DND-41 (cell line): ENCODE measurements at regions not wholly inside any gene's neighbourhood (a gene's known extent, or its start where the extent isn't known, plus 50 kb on each side); places are given as distances from the start of the nearest gene placed in this dataset.
"Not testable (repeated sequence)": the region's sequence is repeated elsewhere in the genome, so short reads cannot be mapped to it uniquely, and the experiment has no call there.

Experiments
- ATAC-seq: fragments of 200-7000 bp; cut with Tn5 transposase; 3 replicates; pipeline ENCODE4 v1.9.1; 2021; ENCODE audit warnings: low read depth; ENCODE audit not compliant: insufficient read depth
- DNase-seq: peaks from one replicate; pipeline ENCODE4 v3.0.0-alpha.2; 2020
- H2AFZ ChIP-seq: 2 replicates; pipeline ENCODE4 v1.6.0; 2012; ENCODE audit warnings: low read depth, low read length
- H3K27ac ChIP-seq: 2 replicates; pipeline ENCODE4 v1.5.1; 2012; ENCODE audit warnings: low read length, inconsistent platforms
- H3K27me3 ChIP-seq: fragments of 200-600 bp; sonication (generic); 2 replicates; pipeline ENCODE4 v1.6.0; 2012; ENCODE audit warnings: low read length, mild to moderate bottlenecking, inconsistent platforms; ENCODE audit not compliant: insufficient read depth, poor library complexity
- H3K36me3 ChIP-seq: 2 replicates; pipeline ENCODE4 v1.5.1; 2012; ENCODE audit warnings: low read length, inconsistent platforms; ENCODE audit not compliant: insufficient read depth
- H3K4me1 ChIP-seq: 2 replicates; pipeline ENCODE4 v1.5.1; 2012; ENCODE audit warnings: mild to moderate bottlenecking, low read length; ENCODE audit not compliant: insufficient read depth
- H3K4me2 ChIP-seq: 2 replicates; pipeline ENCODE4 v1.6.0; 2012; ENCODE audit warnings: mild to moderate bottlenecking, moderate library complexity, low read length, inconsistent platforms; ENCODE audit not compliant: insufficient read depth
- H3K4me3 ChIP-seq, 2 experiments: fragments of 200-600 bp in 1 of 2; shearing (Covaris generic) in 1 of 2; 2 replicates each; pipeline ENCODE4 v1.5.1; 2012 to 2016; ENCODE audit warnings: inconsistent platforms in 2 of 2, low read length in 2 of 2, mild to moderate bottlenecking in 2 of 2, low read depth in 1 of 2, moderate library complexity in 1 of 2
- H3K79me2 ChIP-seq: 2 replicates; pipeline ENCODE4 v1.6.0; 2012; ENCODE audit warnings: low read length, inconsistent platforms; ENCODE audit not compliant: insufficient read depth
- H3K9ac ChIP-seq: 2 replicates; pipeline ENCODE4 v1.6.0; 2012; ENCODE audit warnings: low read depth, mild to moderate bottlenecking, inconsistent platforms, low read length, moderate library complexity
- H3K9me3 ChIP-seq: 2 replicates; pipeline ENCODE4 v1.5.1; 2012; ENCODE audit warnings: low read length, moderate library complexity, mild to moderate bottlenecking, inconsistent platforms; ENCODE audit not compliant: insufficient read depth, severe bottlenecking
- H4K20me1 ChIP-seq: 2 replicates; pipeline ENCODE4 v1.6.0; 2012; ENCODE audit warnings: low read length; ENCODE audit not compliant: insufficient read depth
- EZH2 ChIP-seq: IDR thresholded peaks from 3 replicates; pipeline ENCODE4 v1.6.1; 2012; ENCODE audit warnings: borderline replicate concordance, low read depth, mild to moderate bottlenecking, moderate library complexity, low read length, inconsistent platforms; ENCODE audit not compliant: severe bottlenecking
- TF ChIP-seq, protein P1 (sequence below): IDR thresholded peaks from 2 replicates; pipeline ENCODE4 v1.5.1; 2012; ENCODE audit warnings: borderline replicate concordance, low read length, moderate library complexity, mild to moderate bottlenecking; ENCODE audit not compliant: poor library complexity, severe bottlenecking; ENCODE audit errors: extremely low read depth

DNA sequence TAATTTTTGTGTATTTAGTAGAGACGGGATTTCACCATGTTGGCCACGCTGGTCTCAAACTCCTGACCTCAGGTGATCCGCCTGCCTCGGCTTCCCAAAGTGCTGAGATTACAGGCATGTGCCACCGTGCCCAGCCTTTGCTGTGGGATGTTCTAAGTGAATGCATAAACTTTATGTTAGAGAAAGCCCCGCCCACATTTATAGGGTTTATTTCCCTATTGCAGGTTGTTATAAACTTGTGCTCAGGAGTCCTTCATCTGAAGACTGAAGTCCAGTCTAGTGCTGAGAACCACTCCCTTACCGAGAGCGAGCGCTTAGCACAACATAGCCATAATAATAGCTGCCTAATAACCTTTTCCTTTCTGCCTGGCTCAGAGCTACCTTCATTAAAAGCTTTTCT is 75.4 kb upstream of the ZNF217 start:
- H2AFZ ChIP-seq = 0 out of 2 replicates have a peak overlapping the region, but pooled peaks have one; percentile 0
- no peak overlapping the region for H3K27ac ChIP-seq

GRCh38 chr20:53666144-53666543 is 72.5 kb upstream of the ZNF217 start:
- H3K79me2 ChIP-seq = no peaks in the 10 kb centered on the region
- H3K4me2 ChIP-seq = no peak overlapping the region
- no peak for ATAC-seq

More for the DNA sequence above, 75.4 kb upstream of the ZNF217 start:
- Histone ChIP-seq H3K79me2 (no peaks in the 10 kb centered on the region), H3K36me3 (no peaks in the 10 kb centered on the region), H3K9ac (no peak overlapping the region), H3K4me3 (no peak overlapping the region), H3K27me3 (no peaks in the 10 kb centered on the region), H3K4me1 (no peaks in the 10 kb centered on the region), H3K9me3 (no peaks in the 10 kb centered on the region), H3K4me2 (no peak overlapping the region), H4K20me1 (no peaks in the 10 kb centered on the region)
- TF ChIP-seq EZH2 = no peak
- no peak for ATAC-seq
- DNase-seq = no peak

GRCh38 chr20:53664121-53664520 is 70.5 kb upstream of the ZNF217 start:
- ATAC-seq = no peak
- Histone ChIP-seq H3K79me2 (no peaks in the 10 kb centered on the region), H3K4me3 (no peak overlapping the region), H3K4me2 (no peak overlapping the region), H3K27ac (0 out of 2 replicates have a peak overlapping the region, but pooled peaks have one; percentile 2), H2AFZ (no peak overlapping the region), H3K9ac (no peak overlapping the region), H4K20me1 (no peaks in the 10 kb centered on the region), H3K27me3 (no peaks in the 10 kb centered on the region), H3K4me1 (peaks cover 15% of the 10 kb centered on the region), H3K9me3 (no peaks in the 10 kb centered on the region), H3K36me3 (no peaks in the 10 kb centered on the region)
- DNase-seq = no peak
- TF ChIP-seq EZH2 = no peak
- TF ChIP-seq, protein P1, sequence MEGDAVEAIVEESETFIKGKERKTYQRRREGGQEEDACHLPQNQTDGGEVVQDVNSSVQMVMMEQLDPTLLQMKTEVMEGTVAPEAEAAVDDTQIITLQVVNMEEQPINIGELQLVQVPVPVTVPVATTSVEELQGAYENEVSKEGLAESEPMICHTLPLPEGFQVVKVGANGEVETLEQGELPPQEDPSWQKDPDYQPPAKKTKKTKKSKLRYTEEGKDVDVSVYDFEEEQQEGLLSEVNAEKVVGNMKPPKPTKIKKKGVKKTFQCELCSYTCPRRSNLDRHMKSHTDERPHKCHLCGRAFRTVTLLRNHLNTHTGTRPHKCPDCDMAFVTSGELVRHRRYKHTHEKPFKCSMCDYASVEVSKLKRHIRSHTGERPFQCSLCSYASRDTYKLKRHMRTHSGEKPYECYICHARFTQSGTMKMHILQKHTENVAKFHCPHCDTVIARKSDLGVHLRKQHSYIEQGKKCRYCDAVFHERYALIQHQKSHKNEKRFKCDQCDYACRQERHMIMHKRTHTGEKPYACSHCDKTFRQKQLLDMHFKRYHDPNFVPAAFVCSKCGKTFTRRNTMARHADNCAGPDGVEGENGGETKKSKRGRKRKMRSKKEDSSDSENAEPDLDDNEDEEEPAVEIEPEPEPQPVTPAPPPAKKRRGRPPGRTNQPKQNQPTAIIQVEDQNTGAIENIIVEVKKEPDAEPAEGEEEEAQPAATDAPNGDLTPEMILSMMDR = no peak

More at GRCh38 chr20:53666144-53666543, 72.5 kb upstream of the ZNF217 start:
- no peaks in the 10 kb centered on the region for H3K27me3 ChIP-seq
- 0 out of 2 replicates have a peak, but pooled peaks cover 4% of the 10 kb centered on the region for H3K4me1 ChIP-seq
- H3K9me3 ChIP-seq = no peaks in the 10 kb centered on the region
- no peak overlapping the region for H3K9ac ChIP-seq
- no peak overlapping the region for H3K27ac ChIP-seq
- H4K20me1 ChIP-seq = no peaks in the 10 kb centered on the region
- TF ChIP-seq, protein P1 = no peak
- TF ChIP-seq EZH2 = no peak
- no peak overlapping the region for H3K4me3 ChIP-seq
- no peak overlapping the region for H2AFZ ChIP-seq
- DNase-seq = no peak
- no peaks in the 10 kb centered on the region for H3K36me3 ChIP-seq

DNA sequence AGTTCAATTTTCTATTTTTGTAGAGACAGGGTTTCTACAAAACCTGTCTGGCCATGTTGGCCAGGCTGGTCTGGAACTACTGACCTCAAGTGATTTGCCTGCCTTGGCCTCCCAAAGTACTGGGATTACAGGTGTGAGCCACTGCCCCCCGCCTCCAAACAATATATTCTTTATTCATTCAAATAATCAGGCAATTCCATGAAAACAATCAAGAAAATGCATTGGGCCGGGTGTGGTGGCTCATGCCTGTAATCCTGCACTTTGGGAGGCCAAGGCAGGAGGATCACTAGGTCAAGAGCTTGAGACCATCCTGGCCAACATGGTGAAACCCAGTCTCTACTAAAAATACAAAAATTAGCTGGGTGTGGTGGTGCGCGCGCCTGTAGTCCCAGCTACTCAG is 69.9 kb upstream of the ZNF217 start:
- not testable (repeated sequence) for H3K9ac ChIP-seq, H3K4me2 ChIP-seq, H3K27ac ChIP-seq, ATAC-seq, H3K79me2 ChIP-seq, H2AFZ ChIP-seq, H4K20me1 ChIP-seq, H3K4me3 ChIP-seq, H3K27me3 ChIP-seq, DNase-seq, H3K9me3 ChIP-seq, H3K36me3 ChIP-seq
- H3K4me1 ChIP-seq = peaks cover 15% of the 10 kb centered on the region
